Transverse colon (tissue), 3 donors: ENCODE measurements at regions not wholly inside any gene's neighbourhood (a gene's known extent, or its start where the extent isn't known, plus 50 kb on each side); places are given as distances from the start of the nearest gene placed in this dataset.
"Not testable (repeated sequence)": the region's sequence is repeated elsewhere in the genome, so short reads cannot be mapped to it uniquely, and the experiment has no call there.

Source experiments
- CTCF ChIP-seq, 5 experiments: fragments of 200-600 bp in 3 of 5; fragments of 450-650 bp in 2 of 5; sonication (generic) in 3 of 5; IDR thresholded peaks; 1 replicate in 2 of 5; 2 replicates in 3 of 5; pipeline ENCODE4 v1.5.1; 2016 to 2017; ENCODE audit warnings: antibody characterized with exemption in 5 of 5, inconsistent platforms in 3 of 5, mild to moderate bottlenecking in 2 of 5, moderate library complexity in 1 of 5
- EP300 ChIP-seq: sonication (generic); formaldehyde crosslinking; IDR thresholded peaks from one replicate; pipeline ENCODE4 v1.6.1; 2017; ENCODE audit warnings: antibody characterized with exemption, low read depth
- POLR2A ChIP-seq: fragments of 450-650 bp; IDR thresholded peaks from one replicate; pipeline ENCODE4 v1.6.1; 2016; ENCODE audit warnings: antibody characterized with exemption, mild to moderate bottlenecking, moderate library complexity

GRCh38 chrX:131696989-131697388 lies 153.1 kb downstream of the OR13H1 start:
- TF ChIP-seq POLR2A; CTCF (IDR thresholded peaks at IDR 0.05); EP300: not testable (repeated sequence)
